ENCODE measurements at regions not wholly inside any gene's neighbourhood (a gene's known extent, or its start where the extent isn't known, plus 50 kb on each side); places are given as distances from the start of the nearest gene placed in this dataset.

DNA sequence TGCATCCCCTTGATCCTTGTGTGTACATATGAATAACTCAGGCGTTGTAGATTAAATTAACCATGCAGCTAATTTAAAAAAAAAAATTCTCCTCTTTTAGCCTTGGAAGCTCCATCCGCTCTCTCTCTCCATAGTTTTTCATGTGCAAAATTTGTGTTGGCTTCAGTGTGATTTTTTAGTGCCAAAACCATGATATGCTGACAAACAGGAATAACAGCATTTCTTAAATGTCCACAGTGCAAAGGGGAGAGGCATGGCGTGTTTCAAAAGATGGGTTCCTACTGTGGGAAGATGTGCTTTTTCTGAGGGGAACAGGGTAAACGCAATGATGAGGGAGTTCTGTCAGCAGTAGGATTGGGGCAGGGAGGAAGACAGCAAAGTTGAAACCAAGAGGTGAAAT lies 247.0 kb downstream of the ICOS start:
- Mint-ChIP-seq H3K36me3 (ENCODE audit: low read depth) (no peaks in the 10 kb centered on the region), H3K4me1 (peaks cover 21% of the 10 kb centered on the region), H3K4me3 (no peak overlapping the region), H3K27me3 (ENCODE audit: low read depth) (peaks cover 1% of the 10 kb centered on the region), H3K27ac (peak overlapping the region in 2 of 3 experiments; percentile 24 to 32), H3K9me3 (no peaks in the 10 kb centered on the region)
- TF ChIP-seq, protein P1, sequence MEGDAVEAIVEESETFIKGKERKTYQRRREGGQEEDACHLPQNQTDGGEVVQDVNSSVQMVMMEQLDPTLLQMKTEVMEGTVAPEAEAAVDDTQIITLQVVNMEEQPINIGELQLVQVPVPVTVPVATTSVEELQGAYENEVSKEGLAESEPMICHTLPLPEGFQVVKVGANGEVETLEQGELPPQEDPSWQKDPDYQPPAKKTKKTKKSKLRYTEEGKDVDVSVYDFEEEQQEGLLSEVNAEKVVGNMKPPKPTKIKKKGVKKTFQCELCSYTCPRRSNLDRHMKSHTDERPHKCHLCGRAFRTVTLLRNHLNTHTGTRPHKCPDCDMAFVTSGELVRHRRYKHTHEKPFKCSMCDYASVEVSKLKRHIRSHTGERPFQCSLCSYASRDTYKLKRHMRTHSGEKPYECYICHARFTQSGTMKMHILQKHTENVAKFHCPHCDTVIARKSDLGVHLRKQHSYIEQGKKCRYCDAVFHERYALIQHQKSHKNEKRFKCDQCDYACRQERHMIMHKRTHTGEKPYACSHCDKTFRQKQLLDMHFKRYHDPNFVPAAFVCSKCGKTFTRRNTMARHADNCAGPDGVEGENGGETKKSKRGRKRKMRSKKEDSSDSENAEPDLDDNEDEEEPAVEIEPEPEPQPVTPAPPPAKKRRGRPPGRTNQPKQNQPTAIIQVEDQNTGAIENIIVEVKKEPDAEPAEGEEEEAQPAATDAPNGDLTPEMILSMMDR (IDR thresholded peaks at IDR 0.05; ENCODE audit: unreplicated experiment in 3 of 3), result no peak

DNA sequence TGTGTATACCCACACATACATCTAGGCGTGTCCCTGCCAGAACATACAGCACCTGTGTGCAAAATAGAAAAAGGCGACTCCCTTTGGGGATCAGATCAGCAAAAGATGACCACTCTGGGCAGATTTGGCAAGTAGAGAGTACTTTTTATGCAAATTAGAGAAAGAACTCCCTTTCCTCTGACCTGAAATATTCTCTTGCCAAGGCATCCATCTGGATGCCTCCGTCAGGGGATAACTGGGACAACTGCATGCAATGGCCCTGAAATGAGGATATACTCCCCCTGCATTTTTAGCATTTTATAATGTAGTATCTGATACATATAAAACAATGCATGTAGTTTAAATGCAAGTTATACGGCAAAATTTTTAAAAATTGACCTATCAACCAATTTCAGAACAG lies 247.7 kb downstream of the ICOS start:
- Mint-ChIP-seq H3K36me3 (ENCODE audit: low read depth) (no peaks in the 10 kb centered on the region), H3K27me3 (ENCODE audit: low read depth) (no peaks in the 10 kb centered on the region), H3K4me1 (peaks cover 27% of the 10 kb centered on the region), H3K9me3 (no peaks in the 10 kb centered on the region), H3K27ac (no peak overlapping the region), H3K4me3 (no peak overlapping the region)
- TF ChIP-seq, protein P1 (IDR thresholded peaks at IDR 0.05; ENCODE audit: unreplicated experiment in 3 of 3), result no peak

DNA sequence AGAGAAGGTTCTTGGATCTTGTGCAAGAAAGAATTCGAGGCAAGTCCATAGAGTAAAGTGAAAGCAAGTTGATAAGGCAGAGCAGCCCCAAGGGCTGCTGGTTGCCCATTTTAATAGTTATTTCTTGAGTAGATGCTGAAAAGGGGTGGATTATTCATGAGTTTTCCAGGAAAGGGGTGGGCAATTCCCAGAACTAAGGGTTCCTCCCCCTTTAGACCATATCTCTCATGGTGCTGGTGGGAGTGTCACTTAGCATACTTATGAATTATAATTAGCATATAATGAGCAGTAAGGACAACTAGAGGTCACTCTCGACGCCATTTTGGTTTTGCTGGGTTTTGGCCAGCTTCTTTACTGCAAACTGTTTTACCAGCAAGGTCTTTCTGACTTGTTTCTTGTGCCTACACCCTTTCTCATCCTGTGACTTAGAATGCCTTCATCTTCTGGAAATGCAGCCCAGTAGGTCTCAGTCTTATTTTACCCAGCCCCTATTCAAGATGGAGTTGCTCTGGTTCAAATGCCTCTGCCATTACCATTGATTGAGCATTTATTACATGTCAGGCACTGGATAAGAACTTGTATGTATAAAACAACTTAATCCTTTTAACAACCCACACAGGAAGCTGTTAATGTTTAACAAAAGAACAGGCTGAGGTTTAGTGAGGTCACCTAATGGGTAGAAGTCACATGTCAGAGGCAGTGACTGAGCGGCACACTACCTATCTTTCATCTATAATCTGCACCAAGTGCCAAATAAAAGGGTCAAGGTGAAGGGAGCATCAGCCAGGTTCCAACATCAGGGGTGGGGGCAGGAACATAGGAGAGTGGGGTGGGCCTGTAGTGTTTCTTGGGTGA lies 250.9 kb downstream of the ICOS start:
- TF ChIP-seq, protein P1 (IDR thresholded peaks at IDR 0.05; ENCODE audit: unreplicated experiment in 3 of 3), result no peak
- no peaks in the 10 kb centered on the region for H3K27me3 Mint-ChIP-seq (ENCODE audit: low read depth)
- H3K36me3 Mint-ChIP-seq (ENCODE audit: low read depth), result no peaks in the 10 kb centered on the region
- H3K4me3 Mint-ChIP-seq, result no peak overlapping the region
- H3K9me3 Mint-ChIP-seq, result no peaks in the 10 kb centered on the region
- H3K27ac Mint-ChIP-seq, result peak overlapping the region; percentile 57 to 84 (median 72)
- peaks cover 43% of the 10 kb centered on the region for H3K4me1 Mint-ChIP-seq

DNA sequence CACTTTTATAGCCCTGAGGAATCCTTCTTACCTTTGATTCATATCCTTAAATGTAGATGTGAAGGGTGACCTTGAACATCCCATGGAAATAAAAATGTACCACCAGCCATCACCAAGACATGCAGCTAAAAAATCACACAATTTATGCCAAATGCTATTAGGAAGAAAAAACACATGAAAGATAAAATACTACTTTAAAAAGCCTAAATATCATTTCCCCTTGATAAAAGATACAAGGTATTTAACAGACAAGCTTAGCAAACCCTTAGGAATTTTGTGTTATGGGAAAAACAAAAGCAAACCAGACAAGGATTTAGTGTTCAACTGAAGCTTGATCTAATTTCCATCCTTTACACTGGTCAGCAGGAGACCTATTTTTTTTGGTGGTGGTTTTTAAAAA lies 255.0 kb downstream of the ICOS start:
- Mint-ChIP-seq H3K4me1 (peaks cover 54% of the 10 kb centered on the region), H3K27ac (peak overlapping the region in 2 of 3 experiments; percentile 17 to 51), H3K27me3 (ENCODE audit: low read depth) (no peaks in the 10 kb centered on the region), H3K4me3 (no peak overlapping the region), H3K36me3 (ENCODE audit: low read depth) (no peaks in the 10 kb centered on the region), H3K9me3 (no peaks in the 10 kb centered on the region)
- TF ChIP-seq, protein P1 (IDR thresholded peaks at IDR 0.05; ENCODE audit: unreplicated experiment in 3 of 3), result no peak

DNA sequence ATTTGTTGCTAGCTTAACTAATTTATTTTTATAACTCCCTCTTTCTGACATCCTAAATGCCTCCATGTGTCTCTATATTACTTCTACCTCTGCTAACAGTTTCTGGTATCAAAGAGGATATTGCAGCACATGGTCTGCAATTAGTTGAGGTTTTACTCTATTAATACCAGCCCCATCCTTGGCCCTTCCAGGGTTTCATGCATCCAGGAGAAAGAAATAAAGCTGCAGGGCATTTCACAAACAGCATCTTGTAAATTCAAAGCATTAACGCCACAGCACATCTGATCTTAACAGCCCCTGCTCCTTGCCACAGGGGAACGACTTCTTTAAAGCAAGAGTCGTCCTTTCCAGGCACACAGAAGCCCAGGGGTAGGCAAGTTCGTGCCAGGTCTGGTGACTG lies 258.9 kb downstream of the ICOS start:
- Mint-ChIP-seq H3K9me3 (no peaks in the 10 kb centered on the region), H3K36me3 (ENCODE audit: low read depth) (no peaks in the 10 kb centered on the region), H3K4me3 (no peak overlapping the region), H3K27ac (peak overlapping the region in 1 of 3 experiments; percentile 26), H3K4me1 (peaks cover 40% of the 10 kb centered on the region), H3K27me3 (ENCODE audit: low read depth) (peaks cover 1% of the 10 kb centered on the region)
- TF ChIP-seq, protein P1 (IDR thresholded peaks at IDR 0.05; ENCODE audit: unreplicated experiment in 3 of 3), result no peak

All from nephron (organoid).